B cell (primary cell): ENCODE measurements at regions not wholly inside any gene's neighbourhood (a gene's known extent, or its start where the extent isn't known, plus 50 kb on each side); places are given as distances from the start of the nearest gene placed in this dataset.

Source experiments
- ATAC-seq: fragments of 200-7000 bp; cut with Tn5 transposase; one replicate; pipeline ENCODE4 v1.10.0; 2021; ENCODE audit warnings: low read depth, mild to moderate bottlenecking, moderate number of reproducible peaks, moderate library complexity
- CTCF ChIA-PET: fragments of 350-600 bp; sonication (Branson Sonifier 250); formaldehyde crosslinking; loops from one replicate; lab custom pipeline; 2021; ENCODE audit warnings: antibody characterized with exemption, inconsistent platforms; lab: Charles Lee
- POLR2A ChIA-PET: fragments of 350-600 bp; sonication (Branson Sonifier 250); formaldehyde crosslinking; loops from one replicate; lab custom pipeline; 2021; ENCODE audit warnings: antibody characterized with exemption; lab: Charles Lee
- DNase-seq: peaks from one replicate; pipeline ENCODE4 v3.0.0; 2013
- H2AFZ ChIP-seq: 2 replicates; pipeline ENCODE4 v1.6.1; 2012; ENCODE audit warnings: mild to moderate bottlenecking, low read depth, low read length; ENCODE audit not compliant: insufficient read depth, poor library complexity, severe bottlenecking
- H3K27ac ChIP-seq, 2 donors: 1 replicate in 1 of 2; 2 replicates in 1 of 2; pipeline ENCODE4 v1.5.1; 2012 to 2013; ENCODE audit warnings: low read length in 2 of 2, mild to moderate bottlenecking in 2 of 2, moderate library complexity in 1 of 2
- H3K27me3 ChIP-seq, 4 experiments: fragments of 200-600 bp in 1 of 4; sonication (generic) in 1 of 4; replicated peaks in 1 of 4; 1 replicate in 2 of 4; 2 replicates in 2 of 4; pipeline versions ENCODE4 v1.6.1 to v1.7.0; 2013 to 2016; ENCODE audit warnings: low read length in 3 of 4, mild to moderate bottlenecking in 2 of 4, mixed read lengths in 1 of 4, moderate library complexity in 1 of 4; ENCODE audit not compliant: insufficient read depth in 4 of 4, control insufficient read depth in 3 of 4; ENCODE audit errors: control extremely low read depth in 1 of 4
- H3K36me3 ChIP-seq, 2 experiments: replicated peaks in 1 of 2; 1 replicate in 1 of 2; 2 replicates in 1 of 2; pipeline versions ENCODE4 v1.6.1 to v1.7.1; 2013; ENCODE audit warnings: low read length in 1 of 2; ENCODE audit not compliant: insufficient read depth in 2 of 2, control insufficient read depth in 1 of 2; ENCODE audit errors: control extremely low read depth in 1 of 2, extremely low read depth in 1 of 2
- H3K4me1 ChIP-seq, 2 donors: fragments of 200-600 bp in 1 of 2; sonication (generic) in 1 of 2; 1 replicate in 1 of 2; 2 replicates in 1 of 2; pipeline versions ENCODE4 v1.5.1 to v1.6.1; 2013 to 2017; ENCODE audit warnings: low read length in 2 of 2; ENCODE audit not compliant: control insufficient read depth in 2 of 2, insufficient read depth in 2 of 2
- H3K4me2 ChIP-seq: replicated peaks from 2 replicates; pipeline ENCODE3; 2012; ENCODE audit warnings: mild to moderate bottlenecking, low read depth, low read length; ENCODE audit not compliant: poor library complexity, severe bottlenecking
- H3K4me3 ChIP-seq, 5 experiments: fragments of 200-600 bp in 1 of 5; sonication (generic) in 1 of 5; 1 replicate in 3 of 5; 2 replicates in 2 of 5; pipeline versions ENCODE4 v1.5.1 to v1.7.0; 2011 to 2016; ENCODE audit warnings: low read length in 4 of 5, mild to moderate bottlenecking in 4 of 5, low read depth in 2 of 5, control low read depth in 1 of 5, moderate library complexity in 1 of 5; ENCODE audit not compliant: insufficient read depth in 1 of 5; ENCODE audit errors: control extremely low read depth in 1 of 5, extremely low read depth in 1 of 5
- H3K79me2 ChIP-seq: fragments of 200-600 bp; sonication (generic); one replicate; pipeline ENCODE4 v1.6.0; 2016; ENCODE audit warnings: low read length; ENCODE audit not compliant: control insufficient read depth, insufficient read depth
- H3K9ac ChIP-seq: fragments of 200-600 bp; sonication (generic); 2 replicates; pipeline ENCODE4 v1.6.1; 2017; ENCODE audit warnings: mild to moderate bottlenecking, low read length, moderate library complexity
- H3K9me3 ChIP-seq, 3 donors: one replicate each; pipeline versions ENCODE4 v1.6.1 to v1.7.1; 2013; ENCODE audit warnings: low read length in 2 of 3; ENCODE audit not compliant: control insufficient read depth in 2 of 3, insufficient read depth in 1 of 3; ENCODE audit errors: control extremely low read depth in 1 of 3
- H4K20me1 ChIP-seq: 2 replicates; pipeline ENCODE4 v1.6.0; 2012; ENCODE audit warnings: mild to moderate bottlenecking, low read length; ENCODE audit not compliant: insufficient read depth, control insufficient read depth, poor library complexity, severe bottlenecking
- H3K27ac Mint-ChIP-seq: one replicate; pipeline ENCODE4 v1.8.0; 2021; ENCODE audit warnings: mixed read lengths
- H3K27me3 Mint-ChIP-seq: one replicate; pipeline ENCODE4 v1.8.0; 2021; ENCODE audit warnings: mixed read lengths
- H3K4me1 Mint-ChIP-seq: one replicate; pipeline ENCODE4 v1.8.0; 2021; ENCODE audit warnings: mixed read lengths
- H3K4me3 Mint-ChIP-seq: one replicate; pipeline ENCODE4 v1.8.0; 2021; ENCODE audit warnings: mixed read lengths
- H3K9me3 Mint-ChIP-seq: one replicate; pipeline ENCODE4 v1.8.0; 2022; ENCODE audit warnings: mixed read lengths; ENCODE audit not compliant: insufficient read depth
- CTCF ChIP-seq: fragments of 200-600 bp; IDR thresholded peaks from one replicate; pipeline ENCODE4 v1.8.0; 2022; ENCODE audit warnings: antibody characterized with exemption, mild to moderate bottlenecking
- EZH2 ChIP-seq: IDR thresholded peaks from 2 replicates; pipeline ENCODE4 v1.6.1; 2012; ENCODE audit warnings: borderline replicate concordance, low read depth, mild to moderate bottlenecking, moderate library complexity, low read length; ENCODE audit not compliant: insufficient read depth, poor library complexity, severe bottlenecking
- WGBS: methylation state at CpG from one replicate; pipeline ENCODE4 v1.1.5; 2013; ENCODE audit warnings: missing lambda C conversion rate; ENCODE audit not compliant: insufficient coverage; 5-methylcytosine and 5-hydroxymethylcytosine counted together
- intact Hi-C: fragments of 100-400 bp; cut with micrococcal nuclease; formaldehyde crosslinking; loops from one replicate; pipeline ENCODE4 v1.10.0; 2022

GRCh38 chr4:66223068-66223703, 552.9 kb upstream of the EPHA5 start:
- Histone ChIP-seq H3K27ac (no peak overlapping the region), H4K20me1 (no peaks in the 10 kb centered on the region), H3K9ac (no peak overlapping the region), H2AFZ (no peak overlapping the region), H3K4me2 (no peak overlapping the region), H3K27me3 (no peaks in the 10 kb centered on the region), H3K36me3 (no peaks in the 10 kb centered on the region), H3K9me3 (no peaks in the 10 kb centered on the region), H3K4me1 (no peaks in the 10 kb centered on the region), H3K79me2 (no peaks in the 10 kb centered on the region), H3K4me3 (no peak overlapping the region)
- TF ChIP-seq CTCF (no peak), EZH2 (no peak)
- no peaks in the 10 kb centered on the region for H3K4me1 Mint-ChIP-seq
- CTCF ChIA-PET: no interaction called here
- H3K9me3 Mint-ChIP-seq: no peaks in the 10 kb centered on the region
- intact Hi-C loops: no loop called here
- 93% methylated on average over 3 of the region's 9 CpGs for WGBS
- no peaks in the 10 kb centered on the region for H3K27me3 Mint-ChIP-seq
- no peak overlapping the region for H3K4me3 Mint-ChIP-seq
- no peak for DNase-seq
- POLR2A ChIA-PET: no interaction called here
- no peak for ATAC-seq
- H3K27ac Mint-ChIP-seq: no peak overlapping the region

- H3K27ac ChIP-seq: no peak overlapping the region
- no peak for ATAC-seq
- H3K9me3 ChIP-seq: no peaks in the 10 kb centered on the region
- H3K27ac Mint-ChIP-seq: no peak overlapping the region
- no peaks in the 10 kb centered on the region for H3K9me3 Mint-ChIP-seq
- H3K9ac ChIP-seq: no peak overlapping the region
- no peak overlapping the region for H3K4me3 Mint-ChIP-seq
- no peak overlapping the region for H3K4me2 ChIP-seq
- H3K27me3 ChIP-seq: no peaks in the 10 kb centered on the region
- TF ChIP-seq EZH2: no peak
- no peak for TF ChIP-seq CTCF
- DNase-seq: no peak
- H2AFZ ChIP-seq: no peak overlapping the region
- H3K79me2 ChIP-seq: no peaks in the 10 kb centered on the region
- POLR2A ChIA-PET: no interaction called here
- H3K4me1 Mint-ChIP-seq: no peaks in the 10 kb centered on the region
- CTCF ChIA-PET: no interaction called here
- no peak overlapping the region for H3K4me3 ChIP-seq
- no peaks in the 10 kb centered on the region for H3K36me3 ChIP-seq
- intact Hi-C loops: no loop called here
- no peaks in the 10 kb centered on the region for H3K27me3 Mint-ChIP-seq
- no peaks in the 10 kb centered on the region for H4K20me1 ChIP-seq
- no peaks in the 10 kb centered on the region for H3K4me1 ChIP-seq
- no CpG with 5 or more reads among the region's 2 CpGs for WGBS
Observed at GRCh38 chr4:66219401-66219800, 549.1 kb upstream of the EPHA5 start.
